SK-N-MC (cell line): ENCODE measurements at regions not wholly inside any gene's neighbourhood (a gene's known extent, or its start where the extent isn't known, plus 50 kb on each side); places are given as distances from the start of the nearest gene placed in this dataset.

ENCODE experiments used
- EZH2 ChIP-seq: fragments of 200-600 bp; sonication (generic); IDR thresholded peaks from one replicate; pipeline ENCODE4 v1.6.1; 2017; ENCODE audit warnings: antibody characterized with exemption
- FOXP2 ChIP-seq: optimal IDR thresholded peaks from 2 replicates; pipeline ENCODE3; 2011; ENCODE audit warnings: mild to moderate bottlenecking, moderate library complexity; ENCODE audit not compliant: insufficient read depth; ENCODE audit errors: extremely low read length, control extremely low read depth
- POLR2AphosphoS5 ChIP-seq: IDR thresholded peaks from 2 replicates; pipeline ENCODE4 v1.6.1; 2012; ENCODE audit warnings: mild to moderate bottlenecking, low read depth, low read length, borderline replicate concordance

GRCh38 chr14:98175881-98176280 is 1096.1 kb downstream of the BCL11B start:
- no peak for TF ChIP-seq EZH2
- TF ChIP-seq POLR2AphosphoS5, result no peak
- no peak for TF ChIP-seq FOXP2
